ENCODE measurements at regions not wholly inside any gene's neighbourhood (a gene's known extent, or its start where the extent isn't known, plus 50 kb on each side); places are given as distances from the start of the nearest gene placed in this dataset.

- H3K9me3 ChIP-seq, result no peaks in the 10 kb centered on the region
- H3K4me1 ChIP-seq, result no peaks in the 10 kb centered on the region
- no peak for TF ChIP-seq POLR2AphosphoS5 (IDR thresholded peaks at IDR 0.05)
- TF ChIP-seq POLR2A (IDR thresholded peaks at IDR 0.05; ENCODE audit: low read depth), result no peak
- TF ChIP-seq EP300 (IDR thresholded peaks at IDR 0.05), result no peak
- no peak for TF ChIP-seq CTCF (IDR thresholded peaks at IDR 0.05)
- no peak for DNase-seq (ENCODE audit: extremely low spot score)
- WGBS, result 66% methylated on average over 2 of the region's 2 CpGs
- intact Hi-C loops (cut with DNase I), result no loop called here
- no peak overlapping the region for H3K27ac ChIP-seq (replicated peaks in 1 of 4)
- H3K4me3 ChIP-seq, result no peak overlapping the region
- H3K27me3 ChIP-seq, result no peaks in the 10 kb centered on the region
- H3K36me3 ChIP-seq, result no peaks in the 10 kb centered on the region
These were observed 1367.7 kb upstream of the AGA start for GRCh38 chr4:178809921-178810320.

- intact Hi-C loops (cut with DNase I), result no loop called here
- Histone ChIP-seq H3K27me3 (no peaks in the 10 kb centered on the region), H3K4me3 (no peak overlapping the region), H3K27ac (replicated peaks in 1 of 4) (no peak overlapping the region), H3K36me3 (no peaks in the 10 kb centered on the region), H3K9me3 (no peaks in the 10 kb centered on the region), H3K4me1 (no peaks in the 10 kb centered on the region)
- no peak for TF ChIP-seq CTCF (IDR thresholded peaks at IDR 0.05)
- no peak for DNase-seq (ENCODE audit: extremely low spot score)
- WGBS, result 53% methylated on average over 2 of the region's 2 CpGs
These were observed 1369.1 kb upstream of the AGA start for GRCh38 chr4:178811356-178811755.

- Histone ChIP-seq H3K4me3 (no peak overlapping the region), H3K9me3 (no peaks in the 10 kb centered on the region), H3K27me3 (no peaks in the 10 kb centered on the region), H3K36me3 (no peaks in the 10 kb centered on the region), H3K27ac (replicated peaks in 1 of 4) (no peak overlapping the region), H3K4me1 (no peaks in the 10 kb centered on the region)
- intact Hi-C loops (cut with DNase I), result no loop called here
- WGBS, result 94% methylated on average over 17 of the region's 17 CpGs
- DNase-seq (ENCODE audit: extremely low spot score), result no peak
- no peak for TF ChIP-seq CTCF (IDR thresholded peaks at IDR 0.05)
- TF ChIP-seq POLR2AphosphoS5 (IDR thresholded peaks at IDR 0.05), result no peak
- TF ChIP-seq EP300 (IDR thresholded peaks at IDR 0.05), result no peak
- TF ChIP-seq POLR2A (IDR thresholded peaks at IDR 0.05; ENCODE audit: low read depth), result no peak
These were observed 1370.6 kb upstream of the AGA start for GRCh38 chr4:178812866-178813265.

- H3K27ac ChIP-seq (replicated peaks in 1 of 4), result no peak overlapping the region
- 90% methylated on average over 2 of the region's 2 CpGs for WGBS
- intact Hi-C loops (cut with DNase I), result no loop called here
- no peak overlapping the region for H3K4me3 ChIP-seq
- TF ChIP-seq POLR2AphosphoS5 (IDR thresholded peaks at IDR 0.05) (no peak), CTCF (IDR thresholded peaks at IDR 0.05) (no peak), EP300 (IDR thresholded peaks at IDR 0.05) (no peak), POLR2A (IDR thresholded peaks at IDR 0.05; ENCODE audit: low read depth) (no peak)
- no peaks in the 10 kb centered on the region for H3K9me3 ChIP-seq
- no peak for DNase-seq (ENCODE audit: extremely low spot score)
- H3K27me3 ChIP-seq, result no peaks in the 10 kb centered on the region
- no peaks in the 10 kb centered on the region for H3K4me1 ChIP-seq
- no peaks in the 10 kb centered on the region for H3K36me3 ChIP-seq
These were observed 1372.7 kb upstream of the AGA start for GRCh38 chr4:178814908-178815307.

GRCh38 chr4:178823673-178824295 lies 1381.5 kb upstream of the AGA start:
- Histone ChIP-seq H3K27ac (replicated peaks in 1 of 4) (no peak overlapping the region), H3K4me3 (no peak overlapping the region), H3K27me3 (no peaks in the 10 kb centered on the region), H3K9me3 (no peaks in the 10 kb centered on the region), H3K4me1 (no peaks in the 10 kb centered on the region), H3K36me3 (no peaks in the 10 kb centered on the region)
- intact Hi-C loops (cut with DNase I), result no loop called here
- no peak for TF ChIP-seq POLR2A (IDR thresholded peaks at IDR 0.05; ENCODE audit: low read depth)
- TF ChIP-seq EP300 (IDR thresholded peaks at IDR 0.05), result no peak
- TF ChIP-seq CTCF (IDR thresholded peaks at IDR 0.05), result no peak
- TF ChIP-seq POLR2AphosphoS5 (IDR thresholded peaks at IDR 0.05), result no peak
- WGBS, result 42% methylated on average over 2 of the region's 2 CpGs
- no peak for DNase-seq (ENCODE audit: extremely low spot score)

All from esophagus muscularis mucosa (tissue), 4 donors.